ENCODE measurements at regions not wholly inside any gene's neighbourhood (a gene's known extent, or its start where the extent isn't known, plus 50 kb on each side); places are given as distances from the start of the nearest gene placed in this dataset.

DNA sequence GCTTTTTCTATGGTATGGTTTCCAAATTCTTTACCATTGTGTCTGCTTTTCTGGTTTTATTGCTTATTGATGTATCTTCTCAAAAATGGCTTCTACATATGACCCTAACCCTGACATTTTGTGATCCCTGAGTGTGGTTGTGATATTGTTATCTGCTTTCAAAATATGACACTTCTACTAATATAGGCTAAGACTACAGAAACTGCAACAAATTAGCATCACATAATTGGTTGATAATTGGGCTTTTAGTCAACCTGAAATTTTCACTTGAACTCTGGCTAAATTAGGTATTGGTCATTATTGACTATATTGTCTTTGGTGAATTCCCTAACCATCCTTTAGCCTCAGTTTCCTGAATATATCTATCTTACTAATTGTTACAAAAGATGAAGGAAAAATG, 246.1 kb downstream of the PIK3C3 start:
- no peak for TF ChIP-seq EZH2 (IDR thresholded peaks at IDR 0.05)
- TF ChIP-seq POLR2AphosphoS5 (IDR thresholded peaks at IDR 0.05; ENCODE audit: borderline replicate concordance, low read depth, low read length), result no peak
- TF ChIP-seq FOXP2 (optimal IDR thresholded peaks at IDR 0.05; ENCODE audit: control extremely low read depth, extremely low read length, insufficient read depth), result no peak

All from SK-N-MC (cell line).